ENCODE measurements at regions not wholly inside any gene's neighbourhood (a gene's known extent, or its start where the extent isn't known, plus 50 kb on each side); places are given as distances from the start of the nearest gene placed in this dataset.

DNA sequence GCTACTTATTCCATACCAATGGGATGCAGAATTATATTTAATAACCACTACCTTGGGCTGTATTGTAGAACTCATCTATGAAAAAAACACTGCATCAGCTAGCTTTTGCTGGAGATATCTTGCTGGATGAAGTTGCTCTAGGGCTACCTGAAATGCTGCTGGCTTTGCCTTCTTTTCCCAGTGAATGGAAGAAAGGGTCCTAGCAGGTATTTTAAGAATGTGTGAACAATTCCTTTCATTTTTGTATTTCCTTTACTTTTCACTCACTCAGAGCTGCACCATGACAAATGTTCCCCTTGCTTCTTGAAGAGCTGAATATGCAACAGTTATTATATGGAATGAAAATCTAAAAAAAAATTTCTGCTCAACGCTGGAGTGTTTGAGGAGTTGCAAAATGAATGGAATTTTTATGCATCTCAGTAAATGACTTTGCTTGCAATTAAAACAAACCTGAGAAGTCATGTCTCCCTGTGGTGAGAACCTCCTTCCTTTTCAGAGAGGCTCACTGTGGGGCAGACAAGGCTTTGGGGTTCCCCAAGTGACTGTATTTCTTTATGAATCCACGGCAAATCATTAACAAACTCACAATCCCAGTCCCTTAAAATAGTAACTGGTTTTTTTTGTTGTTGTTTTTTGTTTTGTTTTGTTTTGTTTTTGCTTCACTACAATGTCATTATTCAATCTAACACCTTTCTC lies 566.8 kb upstream of the KIRREL3 start:
- no peak for DNase-seq (ENCODE audit: low read depth)
- TF ChIP-seq CTCF (conservative IDR thresholded peaks at IDR 0.05; ENCODE audit: low read length), result no peak
- no peak overlapping the region for H3K4me3 ChIP-seq (ENCODE audit: low read length)

DNA sequence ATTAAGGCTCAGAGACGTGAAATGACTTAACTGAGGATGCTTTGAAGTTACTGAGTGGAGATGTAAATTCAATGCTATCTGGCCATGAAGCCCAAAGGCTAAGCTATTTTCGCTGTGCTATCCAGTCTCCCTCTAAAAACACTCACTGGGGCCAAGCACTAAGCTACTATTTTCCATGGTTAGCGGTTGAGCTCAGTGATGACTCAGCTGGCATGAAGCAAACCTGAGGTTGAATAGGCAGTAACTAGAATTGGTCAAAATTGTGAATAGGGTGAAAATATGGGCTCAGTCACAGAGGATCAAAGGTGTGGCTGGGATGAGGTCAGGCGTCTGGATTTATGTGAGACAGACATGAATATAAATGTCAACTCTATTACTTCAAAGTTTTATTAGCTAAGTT lies 564.2 kb upstream of the KIRREL3 start:
- DNase-seq (ENCODE audit: low read depth), result no peak
- no peak overlapping the region for H3K4me3 ChIP-seq (ENCODE audit: low read length)
- TF ChIP-seq CTCF (conservative IDR thresholded peaks at IDR 0.05; ENCODE audit: low read length), result no peak

DNA sequence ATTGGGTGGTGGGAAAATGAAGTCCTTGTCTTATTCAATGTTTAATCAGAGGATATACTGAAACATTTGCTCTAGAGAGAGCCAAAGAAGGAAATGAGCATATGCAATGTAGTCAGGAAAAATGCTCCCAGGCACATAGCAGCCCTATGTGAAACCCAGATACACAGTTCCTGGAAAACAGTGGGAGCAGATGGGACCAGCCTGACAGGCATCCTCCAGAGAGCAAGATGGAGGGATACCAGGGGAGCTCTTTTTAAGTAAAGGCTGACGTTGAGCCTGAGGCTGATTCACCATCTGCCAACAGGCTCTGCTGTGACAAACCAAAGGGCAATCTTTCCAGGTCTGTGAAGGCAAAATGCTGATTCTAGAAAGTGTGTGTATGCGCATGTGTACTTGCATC lies 559.4 kb upstream of the KIRREL3 start:
- no peak overlapping the region for H3K4me3 ChIP-seq (ENCODE audit: low read length)
- no peak for DNase-seq (ENCODE audit: low read depth)
- TF ChIP-seq CTCF (conservative IDR thresholded peaks at IDR 0.05; ENCODE audit: low read length), result no peak

DNA sequence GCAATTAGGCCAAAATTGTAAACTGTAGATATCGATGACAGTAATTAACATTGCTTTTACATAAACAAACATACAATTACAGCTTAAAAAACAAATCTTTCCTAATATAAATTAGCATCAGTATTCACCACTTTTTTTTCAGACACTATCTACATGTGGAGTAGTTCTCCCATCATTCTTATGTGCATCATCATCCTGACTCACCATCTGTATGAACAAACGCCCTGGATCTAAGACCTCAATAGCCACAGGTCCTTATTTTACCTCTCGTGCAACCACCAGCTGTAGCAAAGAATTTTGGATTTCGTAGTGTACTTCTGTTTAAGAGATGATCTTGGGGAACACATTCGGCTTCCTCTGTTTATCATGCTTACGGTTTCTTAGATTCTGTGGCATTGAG lies 551.9 kb upstream of the KIRREL3 start:
- H3K4me3 ChIP-seq (ENCODE audit: low read length), result no peak overlapping the region
- DNase-seq (ENCODE audit: low read depth), result no peak
- no peak for TF ChIP-seq CTCF (conservative IDR thresholded peaks at IDR 0.05; ENCODE audit: low read length)

GRCh38 chr11:127531167-127531566 lies 530.6 kb upstream of the KIRREL3 start:
- H3K4me3 ChIP-seq (ENCODE audit: low read length), result no peak overlapping the region
- no peak for TF ChIP-seq CTCF (conservative IDR thresholded peaks at IDR 0.05; ENCODE audit: low read length)
- DNase-seq (ENCODE audit: low read depth), result no peak

GRCh38 chr11:127528297-127528696 lies 527.7 kb upstream of the KIRREL3 start:
- H3K4me3 ChIP-seq (ENCODE audit: low read length), result no peak overlapping the region
- DNase-seq (ENCODE audit: low read depth), result no peak
- TF ChIP-seq CTCF (conservative IDR thresholded peaks at IDR 0.05; ENCODE audit: low read length), result no peak

DNA sequence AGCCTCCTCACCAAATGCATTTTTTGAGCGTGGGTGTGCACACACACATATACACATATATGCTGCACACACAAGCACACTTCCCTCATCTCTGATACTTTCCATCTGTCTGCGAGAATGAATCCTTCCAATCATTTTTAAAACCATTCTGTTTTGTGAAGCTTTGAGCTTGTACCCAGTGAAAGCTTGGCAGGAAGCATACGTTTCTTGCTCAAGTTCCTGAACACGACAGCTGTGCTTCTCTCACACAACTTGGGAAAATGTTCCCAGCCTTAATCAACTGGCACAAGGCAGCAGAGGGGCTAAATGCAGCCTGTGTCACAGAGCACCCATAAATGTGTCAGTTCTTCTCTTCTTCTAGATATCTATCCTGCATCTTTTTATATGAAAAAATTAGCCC lies 524.0 kb upstream of the KIRREL3 start:
- no peak for DNase-seq (ENCODE audit: low read depth)
- H3K4me3 ChIP-seq (ENCODE audit: low read length), result no peak overlapping the region
- TF ChIP-seq CTCF (conservative IDR thresholded peaks at IDR 0.05; ENCODE audit: low read length), result no peak
